ENCODE measurements at regions not wholly inside any gene's neighbourhood (a gene's known extent, or its start where the extent isn't known, plus 50 kb on each side); places are given as distances from the start of the nearest gene placed in this dataset.

DNA sequence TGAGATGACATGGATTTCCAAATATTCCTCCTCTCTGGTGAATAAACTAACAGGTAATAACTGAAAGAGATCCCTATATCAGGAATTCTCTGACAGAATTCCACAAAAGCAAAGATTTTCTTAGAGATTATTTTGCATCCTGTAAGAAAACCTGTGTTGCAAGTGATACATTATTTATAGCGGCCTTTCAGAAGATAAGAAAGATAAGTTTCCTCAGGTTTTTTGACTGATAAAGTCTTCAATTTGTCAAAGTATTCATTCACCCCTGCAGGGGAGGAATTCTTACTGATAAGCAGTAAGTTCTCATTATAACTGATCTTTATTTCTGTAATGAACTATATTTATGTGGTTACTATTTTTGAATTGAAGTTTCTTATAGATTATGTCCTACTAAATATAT lies 554.0 kb downstream of the ARL4A start:
- TF ChIP-seq CTCF (IDR thresholded peaks at IDR 0.05; ENCODE audit: borderline replicate concordance, extremely low read depth, low read length, poor library complexity, severe bottlenecking), result no peak
- TF ChIP-seq EZH2 (IDR thresholded peaks at IDR 0.05; ENCODE audit: borderline replicate concordance, low read depth, low read length, severe bottlenecking), result no peak

Data from DND-41 (cell line).